Ovary (tissue), 3 donors: ENCODE measurements at regions not wholly inside any gene's neighbourhood (a gene's known extent, or its start where the extent isn't known, plus 50 kb on each side); places are given as distances from the start of the nearest gene placed in this dataset.

Experiments used
- EP300 ChIP-seq: sonication (generic); formaldehyde crosslinking; IDR thresholded peaks from one replicate; pipeline ENCODE4 v1.6.1; 2017; ENCODE audit warnings: antibody characterized with exemption
- POLR2A ChIP-seq: fragments of 450-650 bp; IDR thresholded peaks from one replicate; pipeline ENCODE4 v1.6.1; 2017; ENCODE audit warnings: antibody characterized with exemption, mild to moderate bottlenecking, moderate library complexity
- TF ChIP-seq, protein P1 (sequence below), 3 donors: fragments of 450-650 bp in 2 of 3; fragments of 200-600 bp in 1 of 3; IDR thresholded peaks; one replicate each; pipeline versions ENCODE4 v1.5.1 to v1.8.0; 2016 to 2022; ENCODE audit warnings: antibody characterized with exemption in 3 of 3, mild to moderate bottlenecking in 1 of 3
- donor health status: DM: no; HTN: no; CAD: no.

DNA sequence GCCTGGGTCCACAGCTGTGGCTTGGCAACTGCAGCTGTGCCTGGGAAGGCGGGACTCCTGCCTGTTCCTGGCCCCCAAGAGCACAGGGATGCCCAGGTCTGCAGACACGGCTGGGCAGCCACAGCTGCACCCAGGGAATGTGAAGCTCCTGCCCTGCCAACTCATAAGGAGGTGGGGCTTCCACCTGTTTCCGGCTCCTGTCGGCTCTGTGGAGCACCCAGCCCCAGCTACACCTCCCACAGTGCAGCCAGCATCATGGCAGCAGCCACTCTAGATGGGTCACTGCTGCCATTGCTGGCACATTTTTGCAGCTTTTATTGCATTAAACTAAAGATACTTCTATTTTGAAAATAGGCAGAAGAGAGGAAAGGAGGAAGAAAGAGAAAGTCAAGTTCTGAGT, 207.9 kb downstream of the SAMD5 start:
- TF ChIP-seq, protein P1, sequence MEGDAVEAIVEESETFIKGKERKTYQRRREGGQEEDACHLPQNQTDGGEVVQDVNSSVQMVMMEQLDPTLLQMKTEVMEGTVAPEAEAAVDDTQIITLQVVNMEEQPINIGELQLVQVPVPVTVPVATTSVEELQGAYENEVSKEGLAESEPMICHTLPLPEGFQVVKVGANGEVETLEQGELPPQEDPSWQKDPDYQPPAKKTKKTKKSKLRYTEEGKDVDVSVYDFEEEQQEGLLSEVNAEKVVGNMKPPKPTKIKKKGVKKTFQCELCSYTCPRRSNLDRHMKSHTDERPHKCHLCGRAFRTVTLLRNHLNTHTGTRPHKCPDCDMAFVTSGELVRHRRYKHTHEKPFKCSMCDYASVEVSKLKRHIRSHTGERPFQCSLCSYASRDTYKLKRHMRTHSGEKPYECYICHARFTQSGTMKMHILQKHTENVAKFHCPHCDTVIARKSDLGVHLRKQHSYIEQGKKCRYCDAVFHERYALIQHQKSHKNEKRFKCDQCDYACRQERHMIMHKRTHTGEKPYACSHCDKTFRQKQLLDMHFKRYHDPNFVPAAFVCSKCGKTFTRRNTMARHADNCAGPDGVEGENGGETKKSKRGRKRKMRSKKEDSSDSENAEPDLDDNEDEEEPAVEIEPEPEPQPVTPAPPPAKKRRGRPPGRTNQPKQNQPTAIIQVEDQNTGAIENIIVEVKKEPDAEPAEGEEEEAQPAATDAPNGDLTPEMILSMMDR (IDR thresholded peaks at IDR 0.05) = no peak
- no peak for TF ChIP-seq POLR2A
- no peak for TF ChIP-seq EP300
